Glutamatergic neuron (in vitro differentiated cells): ENCODE measurements at regions not wholly inside any gene's neighbourhood (a gene's known extent, or its start where the extent isn't known, plus 50 kb on each side); places are given as distances from the start of the nearest gene placed in this dataset.

Source experiments
- DNase-seq: peaks from one replicate; pipeline ENCODE4 v3.0.0; 2022
- H3K27ac Mint-ChIP-seq: one replicate; pipeline ENCODE4 v1.8.0; 2020; ENCODE audit warnings: mild to moderate bottlenecking, mixed read lengths, inconsistent platforms; ENCODE audit not compliant: unreplicated experiment
- H3K27me3 Mint-ChIP-seq: one replicate; pipeline ENCODE4 v1.8.0; 2020; ENCODE audit warnings: mild to moderate bottlenecking, moderate library complexity, mixed read lengths, inconsistent platforms; ENCODE audit not compliant: unreplicated experiment
- H3K36me3 Mint-ChIP-seq: one replicate; pipeline ENCODE4 v1.8.0; 2020; ENCODE audit warnings: mild to moderate bottlenecking, mixed read lengths, inconsistent platforms; ENCODE audit not compliant: unreplicated experiment
- H3K4me1 Mint-ChIP-seq: one replicate; pipeline ENCODE4 v1.8.0; 2020; ENCODE audit warnings: mild to moderate bottlenecking, low read depth, mixed read lengths, inconsistent platforms; ENCODE audit not compliant: unreplicated experiment
- H3K4me3 Mint-ChIP-seq: one replicate; pipeline ENCODE4 v1.8.0; 2020; ENCODE audit warnings: mild to moderate bottlenecking, mixed read lengths, inconsistent platforms; ENCODE audit not compliant: unreplicated experiment
- H3K9me3 Mint-ChIP-seq: one replicate; pipeline ENCODE4 v1.8.0; 2020; ENCODE audit warnings: mild to moderate bottlenecking, moderate library complexity, mixed read lengths, inconsistent platforms; ENCODE audit not compliant: unreplicated experiment
- TF ChIP-seq, protein P1 (sequence below): fragments of 200-600 bp; sonication (generic); IDR thresholded peaks from one replicate; pipeline ENCODE4 v1.5.0; 2021; ENCODE audit not compliant: partially characterized antibody, unreplicated experiment

DNA sequence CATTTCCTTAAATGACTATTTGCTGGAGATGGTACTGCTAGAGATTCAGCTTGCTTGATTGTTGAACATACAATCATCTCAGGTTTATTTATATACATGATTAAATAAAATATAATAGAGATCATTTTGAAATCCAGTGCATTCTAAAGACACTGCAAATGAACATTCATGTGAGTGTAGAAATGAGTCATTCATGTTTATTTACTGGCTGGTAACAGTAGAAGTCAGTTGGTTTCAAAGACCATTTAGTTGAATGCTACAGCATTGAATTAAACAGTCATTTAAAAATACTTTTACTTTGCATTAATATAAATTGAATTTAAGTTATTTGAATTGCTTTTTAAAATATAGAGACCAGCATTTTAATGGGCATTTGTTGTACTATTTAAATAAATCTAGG is 551.9 kb upstream of the GOLIM4 start:
- Mint-ChIP-seq H3K4me1 (no peaks in the 10 kb centered on the region), H3K4me3 (no peak overlapping the region), H3K9me3 (no peaks in the 10 kb centered on the region), H3K27ac (no peak overlapping the region), H3K36me3 (no peaks in the 10 kb centered on the region), H3K27me3 (no peaks in the 10 kb centered on the region)
- TF ChIP-seq, protein P1, sequence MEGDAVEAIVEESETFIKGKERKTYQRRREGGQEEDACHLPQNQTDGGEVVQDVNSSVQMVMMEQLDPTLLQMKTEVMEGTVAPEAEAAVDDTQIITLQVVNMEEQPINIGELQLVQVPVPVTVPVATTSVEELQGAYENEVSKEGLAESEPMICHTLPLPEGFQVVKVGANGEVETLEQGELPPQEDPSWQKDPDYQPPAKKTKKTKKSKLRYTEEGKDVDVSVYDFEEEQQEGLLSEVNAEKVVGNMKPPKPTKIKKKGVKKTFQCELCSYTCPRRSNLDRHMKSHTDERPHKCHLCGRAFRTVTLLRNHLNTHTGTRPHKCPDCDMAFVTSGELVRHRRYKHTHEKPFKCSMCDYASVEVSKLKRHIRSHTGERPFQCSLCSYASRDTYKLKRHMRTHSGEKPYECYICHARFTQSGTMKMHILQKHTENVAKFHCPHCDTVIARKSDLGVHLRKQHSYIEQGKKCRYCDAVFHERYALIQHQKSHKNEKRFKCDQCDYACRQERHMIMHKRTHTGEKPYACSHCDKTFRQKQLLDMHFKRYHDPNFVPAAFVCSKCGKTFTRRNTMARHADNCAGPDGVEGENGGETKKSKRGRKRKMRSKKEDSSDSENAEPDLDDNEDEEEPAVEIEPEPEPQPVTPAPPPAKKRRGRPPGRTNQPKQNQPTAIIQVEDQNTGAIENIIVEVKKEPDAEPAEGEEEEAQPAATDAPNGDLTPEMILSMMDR = no peak
- no peak for DNase-seq

DNA sequence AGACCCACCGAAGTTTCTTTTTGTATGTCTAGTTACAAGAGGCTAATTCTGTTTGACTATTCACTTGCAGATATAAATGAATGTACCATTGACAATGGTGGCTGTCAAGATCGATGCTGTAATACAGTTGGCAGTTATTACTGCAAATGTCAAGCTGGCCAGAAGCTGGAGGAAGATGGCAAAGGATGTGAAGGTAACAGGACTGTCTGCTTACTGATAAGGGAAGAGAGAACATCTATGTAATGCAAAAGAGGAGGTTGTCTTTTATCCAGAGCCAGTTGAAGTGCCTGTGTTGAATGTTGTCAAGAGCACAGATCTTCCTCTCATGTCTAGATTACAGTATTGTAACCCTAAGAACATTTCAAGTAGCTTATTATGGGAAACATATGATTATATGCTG is 549.5 kb upstream of the GOLIM4 start:
- no peaks in the 10 kb centered on the region for H3K27me3 Mint-ChIP-seq

DNA sequence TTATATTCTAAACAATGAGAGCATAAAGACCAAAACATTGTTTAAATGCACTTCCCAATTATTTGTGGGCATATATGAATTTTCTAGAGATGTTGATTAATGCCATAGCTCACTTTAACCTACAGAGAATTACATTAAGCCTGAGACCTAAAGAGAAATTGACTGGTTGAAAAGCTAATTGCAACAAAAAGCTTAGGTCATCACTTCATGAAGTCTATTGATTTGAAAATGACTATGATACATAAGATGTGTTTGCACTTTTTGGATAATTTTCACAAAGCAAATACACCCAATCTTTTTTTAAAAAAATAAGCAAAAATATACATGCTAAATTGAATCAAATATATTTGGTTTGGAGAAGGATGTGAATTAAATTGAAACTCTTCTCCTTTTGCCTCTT is 532.8 kb upstream of the GOLIM4 start:
- no peak overlapping the region for H3K4me3 Mint-ChIP-seq
- H3K4me1 Mint-ChIP-seq = peaks cover 18% of the 10 kb centered on the region
- DNase-seq = no peak
- H3K36me3 Mint-ChIP-seq = no peaks in the 10 kb centered on the region
- TF ChIP-seq, protein P1 = no peak
- H3K9me3 Mint-ChIP-seq = no peaks in the 10 kb centered on the region
- no peaks in the 10 kb centered on the region for H3K27me3 Mint-ChIP-seq
- H3K27ac Mint-ChIP-seq = no peak overlapping the region

More for the DNA sequence above, 549.5 kb upstream of the GOLIM4 start:
- Mint-ChIP-seq H3K4me3 (no peak overlapping the region), H3K4me1 (no peaks in the 10 kb centered on the region), H3K27ac (no peak overlapping the region), H3K9me3 (peaks cover 1% of the 10 kb centered on the region), H3K36me3 (no peaks in the 10 kb centered on the region)
- DNase-seq = no peak
- TF ChIP-seq, protein P1 = no peak

DNA sequence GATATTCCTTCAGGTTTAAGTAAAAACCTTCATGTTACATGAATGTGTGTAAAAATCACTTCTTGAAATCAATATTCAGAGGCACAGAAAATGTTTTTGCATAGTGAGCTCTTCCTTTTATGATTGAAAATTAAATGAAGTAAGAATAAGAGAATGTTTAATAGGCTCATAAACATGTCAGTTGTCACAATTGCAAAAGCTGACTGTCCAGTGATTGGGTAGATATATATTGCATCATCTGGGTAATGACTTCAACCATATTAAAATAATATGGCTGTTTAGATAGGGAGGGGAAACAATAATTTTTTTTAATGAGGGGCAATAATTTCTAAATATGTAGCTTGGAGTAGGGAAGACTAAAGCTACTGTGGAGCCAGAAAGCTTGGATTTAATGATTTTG is 529.8 kb upstream of the GOLIM4 start:
- H3K4me3 Mint-ChIP-seq = no peak overlapping the region
- H3K36me3 Mint-ChIP-seq = no peaks in the 10 kb centered on the region
- TF ChIP-seq, protein P1 = no peak
- H3K27me3 Mint-ChIP-seq = no peaks in the 10 kb centered on the region
- H3K4me1 Mint-ChIP-seq = peaks cover 31% of the 10 kb centered on the region
- no peaks in the 10 kb centered on the region for H3K9me3 Mint-ChIP-seq
- no peak overlapping the region for H3K27ac Mint-ChIP-seq
- DNase-seq = no peak

DNA sequence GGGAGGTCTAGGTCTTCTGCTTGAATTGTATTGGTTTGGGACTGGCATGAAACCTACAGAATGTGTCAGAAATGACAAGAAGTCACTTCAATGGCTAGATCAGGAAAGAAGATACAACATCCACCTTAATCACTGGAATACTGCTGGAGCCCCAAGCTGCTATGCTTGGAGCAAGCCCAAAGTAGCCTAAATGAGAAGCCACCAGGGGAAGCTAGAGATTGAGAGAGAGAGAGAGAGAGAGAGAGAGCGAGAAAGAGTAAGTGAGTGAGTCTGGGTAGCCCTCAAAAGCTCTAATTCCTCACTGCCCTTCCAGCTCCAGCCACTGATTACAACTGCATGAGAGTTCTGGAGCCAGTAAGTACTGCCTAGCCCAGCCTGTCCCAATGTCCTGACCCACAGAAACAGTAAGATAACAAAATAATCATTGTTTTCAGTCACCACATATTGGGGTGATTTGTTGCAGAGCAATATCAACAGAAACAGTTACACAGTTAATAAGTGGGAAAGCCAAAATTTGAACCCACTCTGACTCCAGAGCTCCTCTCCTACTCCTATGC is 529.2 kb upstream of the GOLIM4 start:
- TF ChIP-seq, protein P1 = no peak

More for the DNA sequence above, 529.2 kb upstream of the GOLIM4 start:
- Mint-ChIP-seq H3K27ac (no peak overlapping the region), H3K9me3 (no peaks in the 10 kb centered on the region), H3K4me3 (no peak overlapping the region), H3K27me3 (no peaks in the 10 kb centered on the region), H3K36me3 (no peaks in the 10 kb centered on the region), H3K4me1 (peaks cover 31% of the 10 kb centered on the region)
- DNase-seq = no peak
